G401 (cell line): ENCODE measurements at regions not wholly inside any gene's neighbourhood (a gene's known extent, or its start where the extent isn't known, plus 50 kb on each side); places are given as distances from the start of the nearest gene placed in this dataset.
"Not testable (repeated sequence)": the region's sequence is repeated elsewhere in the genome, so short reads cannot be mapped to it uniquely, and the experiment has no call there.

Experiments
- DNase-seq: peaks from one replicate; pipeline ENCODE4 v3.0.0-alpha.2; 2015; ENCODE audit warnings: low spot score
- in situ Hi-C: cut with HindIII; loops from 2 replicates; pipeline ENCODE4 v1.10.0; 2016; ENCODE audit warnings: low sequenced_read_pairs, mixed read lengths

- DNase-seq = no peak
- in situ Hi-C loops = no loop called here
These were observed 505.4 kb upstream of the DDX18 start for GRCh38 chr2:117308861-117309770.

- in situ Hi-C loops = no loop called here
- no peak for DNase-seq
These were observed 492.7 kb upstream of the DDX18 start for GRCh38 chr2:117321816-117322215.

GRCh38 chr2:117323331-117323730 is 491.2 kb upstream of the DDX18 start:
- in situ Hi-C loops = no loop called here

GRCh38 chr2:117330641-117331040 is 483.9 kb upstream of the DDX18 start:
- no peak for DNase-seq
- in situ Hi-C loops = no loop called here

More at GRCh38 chr2:117323331-117323730, 491.2 kb upstream of the DDX18 start:
- no peak for DNase-seq

- in situ Hi-C loops = no loop called here
- no peak for DNase-seq
These were observed 478.5 kb upstream of the DDX18 start for GRCh38 chr2:117335967-117336366.

- in situ Hi-C loops = no loop called here
- no peak for DNase-seq
These were observed 478.0 kb upstream of the DDX18 start for GRCh38 chr2:117336496-117336895.

GRCh38 chr2:117337981-117338380 is 476.5 kb upstream of the DDX18 start:
- in situ Hi-C loops, DNase-seq: not testable (repeated sequence)

- DNase-seq = no peak
- in situ Hi-C loops = no loop called here
These were observed 474.5 kb upstream of the DDX18 start for GRCh38 chr2:117339980-117340379.

GRCh38 chr2:117341690-117342089 is 472.8 kb upstream of the DDX18 start:
- no peak for DNase-seq
- in situ Hi-C loops = no loop called here

GRCh38 chr2:117342415-117342814 is 472.1 kb upstream of the DDX18 start:
- in situ Hi-C loops = no loop called here
- DNase-seq = no peak

- no peak for DNase-seq
- in situ Hi-C loops = no loop called here
These were observed 464.8 kb upstream of the DDX18 start for GRCh38 chr2:117349687-117350086.

GRCh38 chr2:117351396-117351795 is 463.1 kb upstream of the DDX18 start:
- in situ Hi-C loops = no loop called here
- DNase-seq = no peak

- no peak for DNase-seq
- in situ Hi-C loops = no loop called here
These were observed 455.1 kb upstream of the DDX18 start for GRCh38 chr2:117359266-117359914.

GRCh38 chr2:117360586-117360985 is 453.9 kb upstream of the DDX18 start:
- in situ Hi-C loops = no loop called here
- DNase-seq = no peak

GRCh38 chr2:117378653-117379052 is 435.8 kb upstream of the DDX18 start:
- no peak for DNase-seq
- in situ Hi-C loops = no loop called here

- DNase-seq = no peak
- in situ Hi-C loops = no loop called here
These were observed 434.6 kb upstream of the DDX18 start for GRCh38 chr2:117379928-117380327.

GRCh38 chr2:117383997-117384396 is 430.5 kb upstream of the DDX18 start:
- DNase-seq, in situ Hi-C loops: not testable (repeated sequence)

GRCh38 chr2:117396161-117396560 is 418.3 kb upstream of the DDX18 start:
- in situ Hi-C loops = no loop called here
- DNase-seq = no peak

GRCh38 chr2:117401582-117401981 is 412.9 kb upstream of the DDX18 start:
- DNase-seq = no peak
- in situ Hi-C loops = no loop called here

- no peak for DNase-seq
- in situ Hi-C loops = no loop called here
These were observed 408.0 kb upstream of the DDX18 start for GRCh38 chr2:117406443-117406842.

GRCh38 chr2:117407746-117408145 is 406.7 kb upstream of the DDX18 start:
- DNase-seq = no peak
- in situ Hi-C loops = no loop called here
